ENCODE measurements at regions not wholly inside any gene's neighbourhood (a gene's known extent, or its start where the extent isn't known, plus 50 kb on each side); places are given as distances from the start of the nearest gene placed in this dataset.
"Not testable (repeated sequence)": the region's sequence is repeated elsewhere in the genome, so short reads cannot be mapped to it uniquely, and the experiment has no call there.

GRCh38 chr4:18418195-18418898 lies 396.8 kb upstream of the LCORL start:
- H3K4me3 Mint-ChIP-seq: not testable (repeated sequence)

GRCh38 chr4:18417651-18418050 lies 396.1 kb upstream of the LCORL start:
- H3K27me3 Mint-ChIP-seq; H3K9me3 Mint-ChIP-seq; H3K36me3 Mint-ChIP-seq (ENCODE audit: low read depth); ATAC-seq; DNase-seq; H3K4me3 Mint-ChIP-seq; H3K4me1 Mint-ChIP-seq; H3K27ac Mint-ChIP-seq: not testable (repeated sequence)

More at GRCh38 chr4:18418195-18418898, 396.8 kb upstream of the LCORL start:
- not testable (repeated sequence) for H3K27ac Mint-ChIP-seq; H3K27me3 Mint-ChIP-seq; DNase-seq; ATAC-seq; H3K36me3 Mint-ChIP-seq (ENCODE audit: low read depth); H3K9me3 Mint-ChIP-seq; H3K4me1 Mint-ChIP-seq

- H3K9me3 Mint-ChIP-seq: no peaks in the 10 kb centered on the region
- ATAC-seq (no peak), DNase-seq (no peak)
- no peak overlapping the region for H3K4me3 Mint-ChIP-seq
- H3K27ac Mint-ChIP-seq: no peak overlapping the region
- H3K4me1 Mint-ChIP-seq: peaks cover 5% of the 10 kb centered on the region
- no peaks in the 10 kb centered on the region for H3K36me3 Mint-ChIP-seq (ENCODE audit: low read depth)
- no peaks in the 10 kb centered on the region for H3K27me3 Mint-ChIP-seq
Observed at GRCh38 chr4:18406264-18406663, 384.7 kb upstream of the LCORL start.

- ATAC-seq (no peak), DNase-seq (no peak)
- Mint-ChIP-seq H3K36me3 (ENCODE audit: low read depth) (no peaks in the 10 kb centered on the region), H3K9me3 (no peaks in the 10 kb centered on the region), H3K4me3 (no peak overlapping the region), H3K27me3 (no peaks in the 10 kb centered on the region), H3K27ac (no peak overlapping the region), H3K4me1 (peaks cover 5% of the 10 kb centered on the region)
Observed at GRCh38 chr4:18405054-18405453, 383.5 kb upstream of the LCORL start.

GRCh38 chr4:18404642-18405041 lies 383.1 kb upstream of the LCORL start:
- peaks cover 5% of the 10 kb centered on the region for H3K4me1 Mint-ChIP-seq
- H3K9me3 Mint-ChIP-seq: no peaks in the 10 kb centered on the region
- H3K27me3 Mint-ChIP-seq: no peaks in the 10 kb centered on the region
- H3K27ac Mint-ChIP-seq: no peak overlapping the region
- DNase-seq (no peak), ATAC-seq (no peak)
- H3K36me3 Mint-ChIP-seq (ENCODE audit: low read depth): no peaks in the 10 kb centered on the region
- H3K4me3 Mint-ChIP-seq: no peak overlapping the region

GRCh38 chr4:18403327-18403726 lies 381.8 kb upstream of the LCORL start:
- no peak overlapping the region for H3K27ac Mint-ChIP-seq
- peaks cover 5% of the 10 kb centered on the region for H3K4me1 Mint-ChIP-seq
- no peaks in the 10 kb centered on the region for H3K9me3 Mint-ChIP-seq
- ATAC-seq (no peak), DNase-seq (no peak)
- H3K27me3 Mint-ChIP-seq: no peaks in the 10 kb centered on the region
- H3K36me3 Mint-ChIP-seq (ENCODE audit: low read depth): no peaks in the 10 kb centered on the region
- no peak overlapping the region for H3K4me3 Mint-ChIP-seq

GRCh38 chr4:18401868-18402267 lies 380.3 kb upstream of the LCORL start:
- Mint-ChIP-seq H3K9me3 (no peaks in the 10 kb centered on the region), H3K36me3 (ENCODE audit: low read depth) (no peaks in the 10 kb centered on the region), H3K4me1 (peaks cover 5% of the 10 kb centered on the region), H3K27ac (no peak overlapping the region), H3K4me3 (no peak overlapping the region), H3K27me3 (no peaks in the 10 kb centered on the region)
- no peak for DNase-seq
- ATAC-seq: no peak

GRCh38 chr4:18401425-18401824 lies 379.9 kb upstream of the LCORL start:
- H3K36me3 Mint-ChIP-seq (ENCODE audit: low read depth): no peaks in the 10 kb centered on the region
- no peaks in the 10 kb centered on the region for H3K27me3 Mint-ChIP-seq
- peaks cover 5% of the 10 kb centered on the region for H3K4me1 Mint-ChIP-seq
- no peak overlapping the region for H3K4me3 Mint-ChIP-seq
- no peak overlapping the region for H3K27ac Mint-ChIP-seq
- DNase-seq (no peak), ATAC-seq (no peak)
- no peaks in the 10 kb centered on the region for H3K9me3 Mint-ChIP-seq

GRCh38 chr4:18398661-18399060 lies 377.1 kb upstream of the LCORL start:
- Mint-ChIP-seq H3K27ac (no peak overlapping the region), H3K4me3 (no peak overlapping the region), H3K27me3 (no peaks in the 10 kb centered on the region), H3K9me3 (no peaks in the 10 kb centered on the region), H3K36me3 (ENCODE audit: low read depth) (no peaks in the 10 kb centered on the region), H3K4me1 (no peaks in the 10 kb centered on the region)
- DNase-seq: no peak
- no peak for ATAC-seq

GRCh38 chr4:18397681-18398390 lies 376.3 kb upstream of the LCORL start:
- no peak for DNase-seq
- ATAC-seq: no peak
- Mint-ChIP-seq H3K27ac (no peak overlapping the region), H3K4me1 (no peaks in the 10 kb centered on the region), H3K27me3 (no peaks in the 10 kb centered on the region), H3K9me3 (no peaks in the 10 kb centered on the region), H3K36me3 (ENCODE audit: low read depth) (no peaks in the 10 kb centered on the region), H3K4me3 (no peak overlapping the region)

- H3K4me1 Mint-ChIP-seq: no peaks in the 10 kb centered on the region
- no peaks in the 10 kb centered on the region for H3K36me3 Mint-ChIP-seq (ENCODE audit: low read depth)
- no peaks in the 10 kb centered on the region for H3K9me3 Mint-ChIP-seq
- no peak overlapping the region for H3K27ac Mint-ChIP-seq
- DNase-seq (no peak), ATAC-seq (no peak)
- H3K27me3 Mint-ChIP-seq: no peaks in the 10 kb centered on the region
- H3K4me3 Mint-ChIP-seq: no peak overlapping the region
Observed at GRCh38 chr4:18394656-18395055, 373.1 kb upstream of the LCORL start.

GRCh38 chr4:18391354-18391728 lies 369.8 kb upstream of the LCORL start:
- Mint-ChIP-seq H3K36me3 (ENCODE audit: low read depth) (no peaks in the 10 kb centered on the region), H3K27me3 (no peaks in the 10 kb centered on the region), H3K9me3 (no peaks in the 10 kb centered on the region), H3K27ac (no peak overlapping the region), H3K4me1 (no peaks in the 10 kb centered on the region), H3K4me3 (no peak overlapping the region)
- no peak for DNase-seq
- ATAC-seq: no peak

- no peak for DNase-seq
Observed at GRCh38 chr4:18390655-18391353, 369.2 kb upstream of the LCORL start.

GRCh38 chr4:18389115-18389514 lies 367.6 kb upstream of the LCORL start:
- H3K36me3 Mint-ChIP-seq (ENCODE audit: low read depth): no peaks in the 10 kb centered on the region
- no peak overlapping the region for H3K4me3 Mint-ChIP-seq
- H3K4me1 Mint-ChIP-seq: no peaks in the 10 kb centered on the region
- no peak for ATAC-seq
- no peak overlapping the region for H3K27ac Mint-ChIP-seq
- peaks cover 13% of the 10 kb centered on the region for H3K9me3 Mint-ChIP-seq
- no peak for DNase-seq
- no peaks in the 10 kb centered on the region for H3K27me3 Mint-ChIP-seq

More at GRCh38 chr4:18390655-18391353, 369.2 kb upstream of the LCORL start:
- no peaks in the 10 kb centered on the region for H3K27me3 Mint-ChIP-seq
- no peaks in the 10 kb centered on the region for H3K4me1 Mint-ChIP-seq
- H3K36me3 Mint-ChIP-seq (ENCODE audit: low read depth): no peaks in the 10 kb centered on the region
- H3K27ac Mint-ChIP-seq: no peak overlapping the region
- no peak overlapping the region for H3K4me3 Mint-ChIP-seq
- H3K9me3 Mint-ChIP-seq: no peaks in the 10 kb centered on the region
- ATAC-seq: no peak

GRCh38 chr4:18388039-18388438 lies 366.5 kb upstream of the LCORL start:
- Mint-ChIP-seq H3K4me1 (no peaks in the 10 kb centered on the region), H3K27me3 (peaks cover 5% of the 10 kb centered on the region), H3K4me3 (no peak overlapping the region), H3K9me3 (peaks cover 20% of the 10 kb centered on the region), H3K36me3 (ENCODE audit: low read depth) (no peaks in the 10 kb centered on the region), H3K27ac (no peak overlapping the region)
- DNase-seq (no peak), ATAC-seq (no peak)

Data from activated naive CD8-positive, alpha-beta T cell treated with anti-CD3 and anti-CD28 coated beads, Interleukin-2, amount 50 U/mL, for 24 hours (primary cell).